Neuron (in vitro differentiated cells): ENCODE measurements at regions not wholly inside any gene's neighbourhood (a gene's known extent, or its start where the extent isn't known, plus 50 kb on each side); places are given as distances from the start of the nearest gene placed in this dataset.

ENCODE experiments used
- H2AFZ ChIP-seq: one replicate; pipeline ENCODE4 v1.6.1; 2013; ENCODE audit warnings: low read depth, mild to moderate bottlenecking, inconsistent platforms, low read length, moderate library complexity
- H3K27me3 ChIP-seq: one replicate; pipeline ENCODE4 v1.6.1; 2013; ENCODE audit warnings: low read length; ENCODE audit not compliant: insufficient read depth
- H3K36me3 ChIP-seq: one replicate; pipeline ENCODE4 v1.6.1; 2013; ENCODE audit warnings: low read length; ENCODE audit not compliant: insufficient read depth
- H3K4me1 ChIP-seq: one replicate; pipeline ENCODE4 v1.6.1; 2013; ENCODE audit warnings: low read length; ENCODE audit not compliant: insufficient read depth
- H3K4me3 ChIP-seq: 2 replicates; pipeline ENCODE4 v1.5.1; 2013; ENCODE audit warnings: mild to moderate bottlenecking, low read length, moderate library complexity
- H3K9me3 ChIP-seq: one replicate; pipeline ENCODE4 v1.6.1; 2013; ENCODE audit warnings: low read length

- no peaks in the 10 kb centered on the region for H3K27me3 ChIP-seq
- no peak overlapping the region for H2AFZ ChIP-seq
- H3K4me3 ChIP-seq, result no peak overlapping the region
- peaks cover under 1% of the 10 kb centered on the region for H3K36me3 ChIP-seq
- H3K9me3 ChIP-seq, result no peaks in the 10 kb centered on the region
- H3K4me1 ChIP-seq, result peaks cover 9% of the 10 kb centered on the region
Observed at GRCh38 chr13:73851104-73851503, 283.1 kb downstream of the KLF12 start.

GRCh38 chr13:73850104-73850873 is 283.9 kb downstream of the KLF12 start:
- Histone ChIP-seq H2AFZ (no peak overlapping the region), H3K36me3 (peaks cover 8% of the 10 kb centered on the region), H3K9me3 (peaks cover 1% of the 10 kb centered on the region), H3K4me1 (peaks cover 9% of the 10 kb centered on the region), H3K4me3 (no peak overlapping the region), H3K27me3 (no peaks in the 10 kb centered on the region)

GRCh38 chr13:73849292-73849691 is 284.9 kb downstream of the KLF12 start:
- H3K4me3 ChIP-seq, result no peak overlapping the region
- peaks cover 12% of the 10 kb centered on the region for H3K36me3 ChIP-seq
- no peaks in the 10 kb centered on the region for H3K27me3 ChIP-seq
- peaks cover 1% of the 10 kb centered on the region for H3K9me3 ChIP-seq
- H2AFZ ChIP-seq, result no peak overlapping the region
- peaks cover 9% of the 10 kb centered on the region for H3K4me1 ChIP-seq

- Histone ChIP-seq H2AFZ (no peak overlapping the region), H3K4me3 (no peak overlapping the region), H3K4me1 (peaks cover 9% of the 10 kb centered on the region), H3K27me3 (no peaks in the 10 kb centered on the region), H3K36me3 (peaks cover 15% of the 10 kb centered on the region), H3K9me3 (peaks cover 1% of the 10 kb centered on the region)
Observed at GRCh38 chr13:73844986-73845385, 289.2 kb downstream of the KLF12 start.

GRCh38 chr13:73842626-73843025 is 291.6 kb downstream of the KLF12 start:
- H3K27me3 ChIP-seq, result no peaks in the 10 kb centered on the region
- no peak overlapping the region for H2AFZ ChIP-seq
- H3K9me3 ChIP-seq, result peaks cover 1% of the 10 kb centered on the region
- H3K4me1 ChIP-seq, result peaks cover 5% of the 10 kb centered on the region
- no peak overlapping the region for H3K4me3 ChIP-seq
- peaks cover 15% of the 10 kb centered on the region for H3K36me3 ChIP-seq

GRCh38 chr13:73842184-73842583 is 292.0 kb downstream of the KLF12 start:
- Histone ChIP-seq H3K9me3 (peaks cover 1% of the 10 kb centered on the region), H3K4me3 (no peak overlapping the region), H3K4me1 (peaks cover under 1% of the 10 kb centered on the region), H3K36me3 (peaks cover 15% of the 10 kb centered on the region), H3K27me3 (no peaks in the 10 kb centered on the region), H2AFZ (no peak overlapping the region)

- peaks cover 5% of the 10 kb centered on the region for H3K4me1 ChIP-seq
- H3K4me3 ChIP-seq, result no peak overlapping the region
- H2AFZ ChIP-seq, result no peak overlapping the region
- H3K36me3 ChIP-seq, result no peaks in the 10 kb centered on the region
- H3K27me3 ChIP-seq, result no peaks in the 10 kb centered on the region
- H3K9me3 ChIP-seq, result no peaks in the 10 kb centered on the region
Observed at GRCh38 chr13:73837147-73837546, 297.1 kb downstream of the KLF12 start.

GRCh38 chr13:73835138-73835721 is 299.0 kb downstream of the KLF12 start:
- Histone ChIP-seq H3K27me3 (no peaks in the 10 kb centered on the region), H3K4me1 (peaks cover 9% of the 10 kb centered on the region), H3K9me3 (no peaks in the 10 kb centered on the region), H3K36me3 (no peaks in the 10 kb centered on the region), H3K4me3 (no peak overlapping the region), H2AFZ (no peak overlapping the region)

- Histone ChIP-seq H3K36me3 (no peaks in the 10 kb centered on the region), H2AFZ (no peak overlapping the region), H3K4me3 (no peak overlapping the region), H3K27me3 (no peaks in the 10 kb centered on the region), H3K4me1 (peaks cover 9% of the 10 kb centered on the region), H3K9me3 (no peaks in the 10 kb centered on the region)
Observed at GRCh38 chr13:73833325-73834070, 300.7 kb downstream of the KLF12 start.

- Histone ChIP-seq H3K4me1 (peaks cover 9% of the 10 kb centered on the region), H3K4me3 (no peak overlapping the region), H3K9me3 (no peaks in the 10 kb centered on the region), H3K27me3 (no peaks in the 10 kb centered on the region), H3K36me3 (no peaks in the 10 kb centered on the region), H2AFZ (no peak overlapping the region)
Observed at GRCh38 chr13:73832825-73833224, 301.4 kb downstream of the KLF12 start.

- H2AFZ ChIP-seq, result no peak overlapping the region
- no peak overlapping the region for H3K4me3 ChIP-seq
- no peaks in the 10 kb centered on the region for H3K9me3 ChIP-seq
- peaks cover 9% of the 10 kb centered on the region for H3K4me1 ChIP-seq
- no peaks in the 10 kb centered on the region for H3K27me3 ChIP-seq
- H3K36me3 ChIP-seq, result no peaks in the 10 kb centered on the region
Observed at GRCh38 chr13:73832128-73832588, 302.0 kb downstream of the KLF12 start.

- H3K36me3 ChIP-seq, result no peaks in the 10 kb centered on the region
- peaks cover 9% of the 10 kb centered on the region for H3K4me1 ChIP-seq
- no peaks in the 10 kb centered on the region for H3K27me3 ChIP-seq
- H2AFZ ChIP-seq, result no peak overlapping the region
- no peaks in the 10 kb centered on the region for H3K9me3 ChIP-seq
- no peak overlapping the region for H3K4me3 ChIP-seq
Observed at GRCh38 chr13:73829416-73829815, 304.8 kb downstream of the KLF12 start.

- no peak overlapping the region for H3K4me3 ChIP-seq
- H3K36me3 ChIP-seq, result no peaks in the 10 kb centered on the region
- no peaks in the 10 kb centered on the region for H3K9me3 ChIP-seq
- no peaks in the 10 kb centered on the region for H3K27me3 ChIP-seq
- peaks cover 9% of the 10 kb centered on the region for H3K4me1 ChIP-seq
- no peak overlapping the region for H2AFZ ChIP-seq
Observed at GRCh38 chr13:73828811-73829210, 305.4 kb downstream of the KLF12 start.
